Panc1 (cell line): ENCODE measurements at regions not wholly inside any gene's neighbourhood (a gene's known extent, or its start where the extent isn't known, plus 50 kb on each side); places are given as distances from the start of the nearest gene placed in this dataset.

ENCODE experiments used
- ATAC-seq: fragments of 200-7000 bp; cut with Tn5 transposase; 2 replicates; pipeline ENCODE4 v1.9.1; 2020; ENCODE audit warnings: mild to moderate bottlenecking, moderate library complexity
- BruUV-seq: library from RNA; stranded (reverse); fragments of 400-500 nt; replicated peaks from 2 replicates; lab custom pipeline; 2021; lab: Mats Ljungman, UMichigan
- CTCF ChIA-PET: fragments of 300-600 bp; sonication (Branson Sonifier 250); formaldehyde crosslinking; loops from one replicate; lab custom pipeline; 2022; ENCODE audit warnings: antibody characterized with exemption; lab: Charles Lee
- POLR2A ChIA-PET: fragments of 300-600 bp; sonication (Branson Sonifier 250); formaldehyde crosslinking; loops from one replicate; lab custom pipeline; 2022; ENCODE audit warnings: antibody characterized with exemption; lab: Charles Lee
- DNase-seq: peaks from one replicate; pipeline ENCODE4 v3.0.0-alpha.2; 2010; ENCODE audit warnings: low read depth, low spot score
- H3K27ac ChIP-seq: 2 replicates; pipeline ENCODE4 v1.5.1; 2011; ENCODE audit warnings: mild to moderate bottlenecking, low read length, inconsistent platforms
- H3K27me3 ChIP-seq: fragments of 200-500 bp; sonication (Bioruptor generic); 2 replicates; pipeline ENCODE4 v1.6.0; 2014; ENCODE audit warnings: low read length, inconsistent platforms; ENCODE audit not compliant: control insufficient read depth, insufficient read depth
- H3K36me3 ChIP-seq: fragments of 200-500 bp; sonication (Bioruptor generic); 2 replicates; pipeline ENCODE4 v1.5.1; 2014; ENCODE audit warnings: inconsistent platforms, mild to moderate bottlenecking, low read length, moderate library complexity; ENCODE audit not compliant: control insufficient read depth, insufficient read depth
- H3K4me1 ChIP-seq: 2 replicates; pipeline ENCODE4 v1.5.1; 2011; ENCODE audit warnings: inconsistent platforms, mild to moderate bottlenecking, low read length, moderate library complexity; ENCODE audit not compliant: control insufficient read depth, insufficient read depth
- H3K4me3 ChIP-seq, 2 experiments: 2 replicates each; pipeline ENCODE4 v1.5.1; 2011 to 2012; ENCODE audit warnings: low read depth in 2 of 2, low read length in 2 of 2, mild to moderate bottlenecking in 2 of 2, inconsistent platforms in 1 of 2, moderate library complexity in 1 of 2
- H3K9me3 ChIP-seq: fragments of 200-500 bp; sonication (Bioruptor generic); 2 replicates; pipeline ENCODE4 v1.5.1; 2014; ENCODE audit warnings: low read depth, mild to moderate bottlenecking, inconsistent platforms, low read length, moderate library complexity; ENCODE audit not compliant: control insufficient read depth, insufficient read depth
- CTCF ChIP-seq: fragments of 450-650 bp; IDR thresholded peaks from 2 replicates; pipeline ENCODE4 v1.5.1; 2017; ENCODE audit warnings: mild to moderate bottlenecking
- POLR2AphosphoS5 ChIP-seq: IDR thresholded peaks from 2 replicates; pipeline ENCODE4 v1.6.1; 2012; ENCODE audit warnings: mild to moderate bottlenecking, low read depth, low read length, moderate library complexity
- REST ChIP-seq, 2 experiments: IDR thresholded peaks; 2 replicates each; pipeline ENCODE4 v1.6.1; 2011 to 2012; ENCODE audit warnings: low read depth in 2 of 2, control low read depth in 1 of 2, low read length in 1 of 2, mild to moderate bottlenecking in 1 of 2, moderate library complexity in 1 of 2; ENCODE audit not compliant: insufficient read depth in 1 of 2
- SIN3A ChIP-seq: IDR thresholded peaks from 2 replicates; pipeline ENCODE4 v1.6.1; 2012; ENCODE audit warnings: low read depth, mild to moderate bottlenecking, low read length, moderate library complexity, borderline replicate concordance; ENCODE audit not compliant: insufficient read depth
- TCF7L2 ChIP-seq: IDR thresholded peaks from 2 replicates; pipeline ENCODE4 v1.6.1; 2011; ENCODE audit warnings: mild to moderate bottlenecking, low read depth, low read length, inconsistent platforms
- in situ Hi-C: cut with HindIII; loops from 2 replicates; pipeline ENCODE4 v1.10.0; 2016; ENCODE audit warnings: low sequenced_read_pairs, low pct_unique_long_range_greater_than_20kb
- intact Hi-C: fragments of 100-400 bp; cut with micrococcal nuclease; formaldehyde crosslinking; loops from one replicate; pipeline ENCODE4 v1.10.0; 2022; ENCODE audit not compliant: unreplicated experiment

GRCh38 chrX:95628796-95629195 lies 1055.8 kb upstream of the DIAPH2 start:
- no peak for TF ChIP-seq CTCF
- TF ChIP-seq REST (IDR thresholded peaks at IDR 0.05; ENCODE audit: insufficient read depth in 1 of 2, low read depth in 2 of 2, low read length in 1 of 2) = no peak
- no peak for TF ChIP-seq POLR2AphosphoS5
- TF ChIP-seq SIN3A = no peak
- TF ChIP-seq TCF7L2 = no peak
- ATAC-seq (no peak), DNase-seq (no peak)
- Histone ChIP-seq H3K4me3 (no peak overlapping the region), H3K9me3 (peaks cover 2% of the 10 kb centered on the region; the same call in 1 of the 2 replicates), H3K36me3 (no peaks in the 10 kb centered on the region), H3K27me3 (no peaks in the 10 kb centered on the region), H3K27ac (no peak overlapping the region), H3K4me1 (no peaks in the 10 kb centered on the region)
- in situ Hi-C loops = no loop called here
- ChIA-PET CTCF (no interaction called here), POLR2A (no interaction called here)
- intact Hi-C loops = no loop called here
- BruUV-seq = no TSS peak

GRCh38 chrX:95629737-95630136 lies 1054.9 kb upstream of the DIAPH2 start:
- intact Hi-C loops = no loop called here

More at GRCh38 chrX:95629737-95630136, 1054.9 kb upstream of the DIAPH2 start:
- Histone ChIP-seq H3K27me3 (no peaks in the 10 kb centered on the region), H3K27ac (no peak overlapping the region), H3K36me3 (no peaks in the 10 kb centered on the region), H3K4me3 (no peak overlapping the region), H3K9me3 (peaks cover 2% of the 10 kb centered on the region; the same call in 1 of the 2 replicates), H3K4me1 (no peaks in the 10 kb centered on the region)
- ATAC-seq (no peak), DNase-seq (no peak)
- CTCF ChIA-PET = no interaction called here
- in situ Hi-C loops = no loop called here
- no peak for TF ChIP-seq TCF7L2
- no peak for TF ChIP-seq CTCF
- POLR2A ChIA-PET = no interaction called here
- BruUV-seq = no TSS peak
